AG04450 (cell line): ENCODE measurements at regions not wholly inside any gene's neighbourhood (a gene's known extent, or its start where the extent isn't known, plus 50 kb on each side); places are given as distances from the start of the nearest gene placed in this dataset.

Experiments used
- CTCF ChIA-PET: fragments of 300-600, 350-600 bp; formaldehyde crosslinking; extraction: SDS; loops from one replicate; lab custom pipeline; 2022; ENCODE audit warnings: antibody characterized with exemption, inconsistent platforms; lab: Charles Lee
- POLR2A ChIA-PET: fragments of 350-600 bp; formaldehyde crosslinking; extraction: SDS; loops from one replicate; lab custom pipeline; 2021; ENCODE audit warnings: antibody characterized with exemption, inconsistent platforms; lab: Yijun Ruan, JAX
- DNase-seq: peaks from one replicate; pipeline ENCODE4 v3.0.0-alpha.2; 2011; ENCODE audit warnings: low read depth, low spot score
- H3K27ac ChIP-seq: one replicate; pipeline ENCODE4 v1.5.1; 2012; ENCODE audit warnings: low read depth, low read length, control low read depth
- H3K27me3 ChIP-seq: one replicate; pipeline ENCODE4 v1.6.0; 2012; ENCODE audit warnings: low read length; ENCODE audit not compliant: control insufficient read depth, insufficient read depth
- H3K4me3 ChIP-seq: 2 replicates; pipeline ENCODE4 v1.5.1; 2011; ENCODE audit warnings: mild to moderate bottlenecking, low read depth, low read length, control low read depth
- H3K9me3 ChIP-seq: 2 replicates; pipeline ENCODE4 v1.5.1; 2012; ENCODE audit warnings: low read length; ENCODE audit not compliant: control insufficient read depth, insufficient read depth
- CTCF ChIP-seq: IDR thresholded peaks from 2 replicates; pipeline ENCODE4 v1.5.1; 2011; ENCODE audit warnings: low read depth, low read length, control low read depth, inconsistent platforms

- DNase-seq, result no peak
- H3K4me3 ChIP-seq, result no peak overlapping the region
- ChIA-PET CTCF (no interaction called here), POLR2A (no interaction called here)
- no peaks in the 10 kb centered on the region for H3K27me3 ChIP-seq
- no peak for TF ChIP-seq CTCF
- peaks cover 9% of the 10 kb centered on the region for H3K9me3 ChIP-seq
- H3K27ac ChIP-seq, result no peak overlapping the region
Measured at GRCh38 chr16:59993101-59993500, 1259.0 kb upstream of the GOT2 start.

- no peaks in the 10 kb centered on the region for H3K27me3 ChIP-seq
- ChIA-PET POLR2A (no interaction called here), CTCF (no interaction called here)
- no peak for DNase-seq
- TF ChIP-seq CTCF, result no peak
- H3K4me3 ChIP-seq, result no peak overlapping the region
- H3K27ac ChIP-seq, result no peak overlapping the region
- peaks cover 9% of the 10 kb centered on the region for H3K9me3 ChIP-seq
Measured at GRCh38 chr16:59991171-59991570, 1257.1 kb upstream of the GOT2 start.

- H3K27ac ChIP-seq, result no peak overlapping the region
- CTCF ChIA-PET, result no interaction called here
- H3K4me3 ChIP-seq, result no peak overlapping the region
- H3K9me3 ChIP-seq, result peaks cover 7% of the 10 kb centered on the region
- POLR2A ChIA-PET, result no interaction called here
- no peak for DNase-seq
- no peak for TF ChIP-seq CTCF
- H3K27me3 ChIP-seq, result no peaks in the 10 kb centered on the region
Measured at GRCh38 chr16:59988591-59988990, 1254.5 kb upstream of the GOT2 start.

GRCh38 chr16:59975953-59976352 is 1241.8 kb upstream of the GOT2 start:
- ChIA-PET POLR2A (no interaction called here), CTCF (no interaction called here)
- Histone ChIP-seq H3K4me3 (no peak overlapping the region), H3K27me3 (no peaks in the 10 kb centered on the region), H3K9me3 (no peaks in the 10 kb centered on the region; the same call in 1 of the 2 replicates), H3K27ac (no peak overlapping the region)
- no peak for DNase-seq
- TF ChIP-seq CTCF, result no peak

GRCh38 chr16:59973966-59974365 is 1239.8 kb upstream of the GOT2 start:
- ChIA-PET CTCF (no interaction called here), POLR2A (no interaction called here)
- H3K9me3 ChIP-seq, result no peaks in the 10 kb centered on the region; the same call in none of the 2 replicates
- no peaks in the 10 kb centered on the region for H3K27me3 ChIP-seq
- TF ChIP-seq CTCF, result no peak
- no peak for DNase-seq
- no peak overlapping the region for H3K27ac ChIP-seq
- no peak overlapping the region for H3K4me3 ChIP-seq
